ENCODE measurements at regions not wholly inside any gene's neighbourhood (a gene's known extent, or its start where the extent isn't known, plus 50 kb on each side); places are given as distances from the start of the nearest gene placed in this dataset.
A peak's percentile ranks its signal among the peaks of the same experiment; 100 is the strongest.
"Not testable (repeated sequence)": the region's sequence is repeated elsewhere in the genome, so short reads cannot be mapped to it uniquely, and the experiment has no call there.

GRCh38 chr15:93941697-93942096 lies 289.7 kb upstream of the MCTP2 start:
- FAIRE-seq, result no peak

- FAIRE-seq, result no peak
Measured at GRCh38 chr15:93940226-93940625, 291.1 kb upstream of the MCTP2 start.

- FAIRE-seq, result no peak
Measured at GRCh38 chr15:93932164-93932776, 299.1 kb upstream of the MCTP2 start.

DNA sequence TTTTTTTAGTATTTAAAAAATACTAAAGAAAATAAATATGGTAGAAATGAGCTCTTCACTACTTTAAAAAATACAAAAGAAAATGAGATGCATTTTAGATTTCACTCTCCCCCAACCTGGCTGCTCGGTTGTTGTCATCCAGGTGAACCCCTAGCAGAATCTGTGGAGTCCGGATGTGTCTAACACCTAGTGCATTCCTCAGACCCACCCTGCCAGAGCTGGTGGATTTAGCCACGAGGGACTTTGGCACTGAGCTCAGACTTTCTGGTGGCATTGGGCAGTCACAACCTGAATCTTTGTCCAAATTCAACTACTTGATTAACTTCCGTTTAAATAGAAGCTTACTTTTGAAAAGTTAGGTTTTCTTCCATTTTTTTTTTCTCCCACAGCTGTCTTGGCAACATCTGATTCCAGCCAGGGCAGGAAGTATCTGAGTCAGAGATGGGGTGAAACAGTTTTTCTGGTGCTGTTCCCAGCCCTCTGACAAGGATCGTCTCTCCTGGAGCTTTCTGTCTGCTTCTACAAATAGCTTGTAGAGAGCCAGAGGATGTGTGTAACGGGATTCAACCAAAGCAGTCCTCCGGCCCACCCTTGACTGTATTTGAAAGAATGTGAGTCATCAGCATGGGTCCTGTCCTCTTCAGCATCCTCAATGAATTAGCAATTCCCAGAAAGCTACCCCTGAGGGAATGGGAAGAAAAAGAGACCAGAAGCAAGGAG lies 301.8 kb upstream of the MCTP2 start:
- no peak for FAIRE-seq

- no peak for FAIRE-seq
Measured at GRCh38 chr15:93920204-93920603, 311.2 kb upstream of the MCTP2 start.

DNA sequence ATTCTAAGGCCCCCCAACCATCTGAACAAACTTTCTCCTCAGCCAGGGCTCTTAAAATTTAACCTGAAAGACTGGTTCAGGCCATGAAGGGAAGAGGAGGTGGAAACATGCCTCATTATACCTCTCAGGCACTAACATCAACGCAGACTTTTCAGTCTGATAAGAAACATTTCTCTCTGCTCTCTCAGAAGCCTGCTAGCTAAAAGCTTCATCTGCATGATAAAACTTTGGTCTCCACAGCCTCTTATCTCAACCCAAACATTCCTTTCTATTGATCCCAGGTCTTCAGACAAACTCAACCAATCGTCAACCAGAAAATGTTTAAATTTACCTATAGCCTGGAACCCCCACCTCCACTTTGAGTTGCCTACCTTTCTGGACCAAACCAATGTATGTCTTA lies 312.6 kb upstream of the MCTP2 start:
- FAIRE-seq, result not testable (repeated sequence)

- FAIRE-seq, result no peak
Measured at GRCh38 chr15:93917181-93917580, 314.2 kb upstream of the MCTP2 start.

DNA sequence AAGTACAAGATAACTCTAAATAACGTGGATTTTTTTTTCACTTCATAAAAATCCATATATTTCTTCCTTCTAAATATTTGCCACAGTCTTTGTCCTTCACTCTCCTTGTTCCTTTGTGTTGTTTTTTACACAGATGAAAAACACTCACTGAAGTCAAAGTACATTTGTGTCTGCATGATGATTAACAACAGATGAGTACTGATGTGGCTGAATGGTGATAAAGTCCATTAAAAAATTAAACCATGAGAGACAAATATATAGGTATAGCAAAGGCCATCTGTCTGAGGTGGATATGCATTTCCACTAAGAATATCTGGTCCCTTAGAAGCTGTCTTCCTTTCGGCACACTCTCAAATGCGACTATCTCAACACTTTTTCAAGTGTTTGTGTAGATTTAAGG lies 317.5 kb upstream of the MCTP2 start:
- FAIRE-seq, result no peak

- FAIRE-seq, result no peak
Measured at GRCh38 chr15:93913310-93913709, 318.1 kb upstream of the MCTP2 start.

- no peak for FAIRE-seq
Measured at GRCh38 chr15:93900476-93901400, 330.6 kb upstream of the MCTP2 start.

- no peak for FAIRE-seq
Measured at GRCh38 chr15:93899817-93900216, 331.5 kb upstream of the MCTP2 start.

- no peak for FAIRE-seq
Measured at GRCh38 chr15:93897377-93897776, 334.0 kb upstream of the MCTP2 start.

DNA sequence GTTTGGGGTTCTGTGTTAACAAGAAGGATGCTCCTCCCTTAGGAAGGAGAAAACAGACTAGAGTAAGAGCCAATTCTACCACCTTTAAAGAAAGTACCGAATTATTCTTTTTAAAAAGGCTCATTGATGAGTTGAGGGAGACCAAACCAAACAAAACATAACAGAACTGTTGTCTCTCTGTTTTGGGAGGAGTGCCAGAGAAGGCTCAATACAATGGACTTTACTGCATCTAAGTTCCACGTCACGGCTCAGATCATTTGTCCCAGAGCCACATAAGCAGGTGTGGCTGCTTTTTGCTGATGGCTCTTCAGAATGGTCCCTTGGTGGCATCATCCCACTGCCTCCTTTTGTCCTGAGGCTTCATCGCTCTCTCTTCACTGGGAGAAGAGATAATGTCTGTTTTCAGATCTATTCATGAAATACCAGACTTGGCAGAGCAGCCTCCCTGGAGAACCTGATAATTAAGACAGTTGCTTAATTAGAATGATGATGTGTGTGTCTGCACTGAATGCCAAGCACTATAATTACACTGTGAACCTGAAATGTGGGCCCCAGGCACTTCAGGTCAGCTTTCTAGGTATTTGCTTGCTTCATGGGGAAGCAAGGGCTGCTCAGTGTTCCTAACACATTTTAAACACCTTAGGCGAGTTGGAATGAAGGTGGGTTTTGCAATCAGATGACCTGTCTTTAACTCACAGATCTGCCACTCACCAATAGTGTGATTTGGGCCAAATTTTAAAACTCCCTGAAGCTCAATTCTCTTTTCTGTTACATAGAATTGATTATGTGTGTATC lies 335.2 kb upstream of the MCTP2 start:
- no peak for FAIRE-seq

DNA sequence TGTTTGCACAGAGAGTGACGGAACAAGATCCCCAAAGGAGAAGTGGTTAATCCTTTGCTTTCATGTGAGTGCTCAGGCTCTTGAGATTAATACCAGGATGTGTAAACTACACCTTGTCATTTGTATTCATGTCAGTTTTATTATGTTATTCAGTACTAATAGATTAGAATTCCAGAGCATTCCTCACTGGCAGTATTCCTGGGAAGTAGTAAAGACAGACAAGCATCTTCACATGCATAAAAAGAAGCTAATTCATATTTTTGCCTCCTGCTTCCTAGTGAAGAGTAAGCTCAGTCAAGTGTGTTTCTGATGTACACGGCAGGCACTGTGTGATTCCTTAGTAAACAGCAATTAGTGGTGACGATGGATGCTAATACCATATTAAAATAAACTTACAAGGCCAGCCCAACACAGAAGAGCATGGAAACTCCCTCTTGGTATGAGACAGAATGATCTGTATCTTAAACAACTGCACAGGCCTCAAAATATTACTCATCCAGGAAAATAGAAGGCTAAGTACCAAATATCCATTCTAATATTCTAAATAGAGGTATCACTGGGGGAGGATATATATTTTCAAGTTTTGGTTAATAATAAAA lies 336.8 kb upstream of the MCTP2 start:
- no peak for FAIRE-seq

- FAIRE-seq, result no peak
Measured at GRCh38 chr15:93887151-93887550, 344.2 kb upstream of the MCTP2 start.

DNA sequence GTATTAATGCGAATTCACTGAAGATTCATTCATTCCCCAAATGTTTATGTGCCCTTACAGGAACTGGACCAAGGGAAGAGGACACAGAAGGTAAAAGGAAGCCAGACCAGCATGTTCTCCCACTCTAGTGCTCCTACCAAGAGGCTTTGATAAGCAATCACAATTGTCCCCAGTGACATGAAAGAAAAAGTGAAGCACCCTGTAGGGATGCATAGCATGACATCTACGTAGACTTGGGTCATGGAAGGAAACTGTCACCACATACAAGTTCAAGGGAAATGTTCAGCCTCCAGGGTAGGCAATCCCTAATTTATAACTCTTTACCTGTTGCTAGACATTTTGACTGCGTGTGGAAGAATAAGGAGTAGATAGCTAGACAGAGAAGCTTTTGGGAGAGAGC lies 348.6 kb upstream of the MCTP2 start:
- FAIRE-seq, result no peak

- FAIRE-seq, result no peak
Measured at GRCh38 chr15:93882141-93882540, 349.2 kb upstream of the MCTP2 start.

DNA sequence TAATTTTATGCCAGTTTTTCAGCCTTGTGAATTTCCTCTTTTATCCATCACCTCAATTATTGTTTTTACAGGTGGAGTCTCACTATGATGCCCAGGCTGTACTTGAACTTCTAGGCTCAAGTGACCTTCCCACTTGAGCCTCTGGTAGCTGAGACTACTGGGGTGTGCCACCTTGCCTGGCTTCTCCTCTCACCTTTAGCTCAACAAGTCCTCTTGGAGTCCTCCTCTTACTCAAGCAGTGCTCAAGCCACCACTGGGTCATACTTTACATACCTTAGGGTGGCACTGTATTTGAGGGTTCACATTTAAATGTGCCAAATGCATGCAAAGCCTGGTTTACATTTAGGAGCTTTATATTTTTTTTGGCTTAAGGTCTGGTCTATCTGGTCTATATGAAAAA lies 350.1 kb upstream of the MCTP2 start:
- no peak for FAIRE-seq

GRCh38 chr15:93880358-93880757 lies 351.0 kb upstream of the MCTP2 start:
- no peak for FAIRE-seq

DNA sequence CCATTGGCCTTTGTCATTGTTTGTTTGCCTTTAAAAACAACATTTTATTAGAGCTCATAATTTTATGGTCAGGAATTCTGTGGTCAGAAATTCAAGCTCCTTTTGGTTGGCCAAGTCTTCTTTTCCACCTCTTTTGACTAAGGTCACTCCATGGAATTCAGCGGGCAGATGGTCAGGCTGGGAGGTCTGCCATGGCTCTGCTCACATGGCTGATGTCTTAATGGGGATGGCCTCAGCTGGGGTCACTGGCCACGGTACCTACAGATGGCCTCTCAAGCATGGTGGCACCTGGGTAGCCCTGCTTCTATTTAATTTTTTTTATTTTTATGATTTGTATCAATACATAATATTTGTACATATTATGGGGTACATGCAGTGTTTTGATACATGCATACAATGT lies 360.8 kb upstream of the MCTP2 start:
- no peak for FAIRE-seq

DNA sequence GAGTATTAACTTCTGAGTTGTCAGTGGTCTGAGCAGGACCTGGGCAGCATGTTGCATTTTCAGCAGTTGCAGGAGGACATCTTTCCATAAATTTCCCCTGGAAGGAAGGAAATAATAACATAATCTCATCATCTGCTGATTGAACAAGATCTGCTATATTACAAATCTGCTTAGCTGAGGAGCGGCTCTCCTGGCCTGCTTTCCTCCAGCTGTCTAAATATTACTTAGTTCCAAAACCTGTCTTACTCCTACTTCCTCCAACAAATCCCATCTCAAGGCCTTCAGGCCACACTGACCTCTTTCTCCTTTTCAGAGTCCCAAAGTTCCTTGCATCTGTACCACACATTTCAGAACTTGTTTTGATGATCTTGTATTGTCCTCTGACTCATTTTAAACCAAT lies 364.4 kb upstream of the MCTP2 start:
- FAIRE-seq, result peak; percentile 96

- FAIRE-seq, result no peak
Measured at GRCh38 chr15:93866476-93866875, 364.9 kb upstream of the MCTP2 start.

Data from endometrium (tissue), 2 donors.